Right atrium auricular region (tissue), 2 donors: ENCODE measurements at regions not wholly inside any gene's neighbourhood (a gene's known extent, or its start where the extent isn't known, plus 50 kb on each side); places are given as distances from the start of the nearest gene placed in this dataset.
"Not testable (repeated sequence)": the region's sequence is repeated elsewhere in the genome, so short reads cannot be mapped to it uniquely, and the experiment has no call there.

Experiments
- DNase-seq: peaks from one replicate; pipeline ENCODE4 v3.0.0-alpha.2; 2019; ENCODE audit warnings: low spot score
- H3K27ac ChIP-seq, 2 donors: fragments of 200-600 bp; sonication (generic); 1 replicate in 1 of 2; 2 replicates in 1 of 2; pipeline ENCODE4 v1.5.1; 2016 to 2019
- H3K27me3 ChIP-seq, 2 donors: fragments of 200-600 bp; sonication (generic); one replicate each; pipeline versions ENCODE4 v1.5.1 to v1.6.0; 2017 to 2019
- H3K36me3 ChIP-seq: fragments of 200-600 bp; sonication (generic); one replicate; pipeline ENCODE4 v1.5.1; 2016
- H3K4me1 ChIP-seq, 2 donors: fragments of 200-600 bp; sonication (generic); one replicate each; pipeline versions ENCODE4 v1.5.1 to v1.6.0; 2017 to 2019
- H3K4me3 ChIP-seq, 2 donors: fragments of 200-600 bp; sonication (generic); 1 replicate in 1 of 2; 2 replicates in 1 of 2; pipeline ENCODE4 v1.5.1; 2017 to 2019; ENCODE audit warnings: mild to moderate bottlenecking in 1 of 2, moderate library complexity in 1 of 2
- H3K9me3 ChIP-seq, 2 donors: fragments of 200-600 bp; sonication (generic); one replicate each; pipeline ENCODE4 v1.5.1; 2019
- TF ChIP-seq, protein P1 (sequence below), 2 donors: fragments of 200-600 bp; sonication (generic); IDR thresholded peaks; one replicate each; pipeline ENCODE4 v1.5.1; 2019; ENCODE audit warnings: antibody characterized with exemption in 2 of 2

GRCh38 chr12:41645624-41646023, 457.5 kb downstream of the PDZRN4 start:
- TF ChIP-seq, protein P1, sequence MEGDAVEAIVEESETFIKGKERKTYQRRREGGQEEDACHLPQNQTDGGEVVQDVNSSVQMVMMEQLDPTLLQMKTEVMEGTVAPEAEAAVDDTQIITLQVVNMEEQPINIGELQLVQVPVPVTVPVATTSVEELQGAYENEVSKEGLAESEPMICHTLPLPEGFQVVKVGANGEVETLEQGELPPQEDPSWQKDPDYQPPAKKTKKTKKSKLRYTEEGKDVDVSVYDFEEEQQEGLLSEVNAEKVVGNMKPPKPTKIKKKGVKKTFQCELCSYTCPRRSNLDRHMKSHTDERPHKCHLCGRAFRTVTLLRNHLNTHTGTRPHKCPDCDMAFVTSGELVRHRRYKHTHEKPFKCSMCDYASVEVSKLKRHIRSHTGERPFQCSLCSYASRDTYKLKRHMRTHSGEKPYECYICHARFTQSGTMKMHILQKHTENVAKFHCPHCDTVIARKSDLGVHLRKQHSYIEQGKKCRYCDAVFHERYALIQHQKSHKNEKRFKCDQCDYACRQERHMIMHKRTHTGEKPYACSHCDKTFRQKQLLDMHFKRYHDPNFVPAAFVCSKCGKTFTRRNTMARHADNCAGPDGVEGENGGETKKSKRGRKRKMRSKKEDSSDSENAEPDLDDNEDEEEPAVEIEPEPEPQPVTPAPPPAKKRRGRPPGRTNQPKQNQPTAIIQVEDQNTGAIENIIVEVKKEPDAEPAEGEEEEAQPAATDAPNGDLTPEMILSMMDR (IDR thresholded peaks at IDR 0.05): no peak
- no peaks in the 10 kb centered on the region for H3K9me3 ChIP-seq
- no peaks in the 10 kb centered on the region for H3K27me3 ChIP-seq

GRCh38 chr12:41642808-41643207, 454.7 kb downstream of the PDZRN4 start:
- H3K36me3 ChIP-seq: not testable (repeated sequence)

More at GRCh38 chr12:41645624-41646023, 457.5 kb downstream of the PDZRN4 start:
- no peak overlapping the region for H3K27ac ChIP-seq
- H3K4me1 ChIP-seq: no peaks in the 10 kb centered on the region
- H3K4me3 ChIP-seq: no peak overlapping the region
- no peak for DNase-seq
- no peaks in the 10 kb centered on the region for H3K36me3 ChIP-seq

DNA sequence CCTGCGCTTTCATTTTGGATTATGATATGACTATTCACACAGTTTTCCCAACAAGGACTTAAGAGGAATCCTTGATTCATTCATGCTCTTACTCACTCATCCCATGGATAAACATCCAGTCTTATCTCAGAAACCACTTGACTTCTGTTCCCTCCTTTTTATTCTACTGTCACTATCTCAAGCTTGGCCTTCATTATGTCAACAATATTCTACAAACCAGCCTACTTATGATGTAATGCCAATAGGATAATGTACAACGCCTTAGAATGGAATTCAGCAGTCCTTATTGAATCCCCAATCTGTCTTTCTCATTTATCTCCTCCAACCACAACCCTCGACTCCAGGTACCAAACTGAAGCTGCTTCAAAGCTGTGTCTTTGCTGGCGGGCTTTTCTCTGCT, 448.5 kb downstream of the PDZRN4 start:
- H3K9me3 ChIP-seq: peaks cover 0 to 9% of the 10 kb centered on the region in 2 donors
- H3K4me3 ChIP-seq: no peak overlapping the region
- H3K4me1 ChIP-seq: no peaks in the 10 kb centered on the region
- H3K27me3 ChIP-seq: no peaks in the 10 kb centered on the region
- no peak for DNase-seq
- H3K36me3 ChIP-seq: no peaks in the 10 kb centered on the region
- H3K27ac ChIP-seq: no peak overlapping the region
- TF ChIP-seq, protein P1 (IDR thresholded peaks at IDR 0.05): no peak

More at GRCh38 chr12:41642808-41643207, 454.7 kb downstream of the PDZRN4 start:
- H3K4me3 ChIP-seq, H3K9me3 ChIP-seq, H3K27ac ChIP-seq, H3K4me1 ChIP-seq, H3K27me3 ChIP-seq, DNase-seq: not testable (repeated sequence)

DNA sequence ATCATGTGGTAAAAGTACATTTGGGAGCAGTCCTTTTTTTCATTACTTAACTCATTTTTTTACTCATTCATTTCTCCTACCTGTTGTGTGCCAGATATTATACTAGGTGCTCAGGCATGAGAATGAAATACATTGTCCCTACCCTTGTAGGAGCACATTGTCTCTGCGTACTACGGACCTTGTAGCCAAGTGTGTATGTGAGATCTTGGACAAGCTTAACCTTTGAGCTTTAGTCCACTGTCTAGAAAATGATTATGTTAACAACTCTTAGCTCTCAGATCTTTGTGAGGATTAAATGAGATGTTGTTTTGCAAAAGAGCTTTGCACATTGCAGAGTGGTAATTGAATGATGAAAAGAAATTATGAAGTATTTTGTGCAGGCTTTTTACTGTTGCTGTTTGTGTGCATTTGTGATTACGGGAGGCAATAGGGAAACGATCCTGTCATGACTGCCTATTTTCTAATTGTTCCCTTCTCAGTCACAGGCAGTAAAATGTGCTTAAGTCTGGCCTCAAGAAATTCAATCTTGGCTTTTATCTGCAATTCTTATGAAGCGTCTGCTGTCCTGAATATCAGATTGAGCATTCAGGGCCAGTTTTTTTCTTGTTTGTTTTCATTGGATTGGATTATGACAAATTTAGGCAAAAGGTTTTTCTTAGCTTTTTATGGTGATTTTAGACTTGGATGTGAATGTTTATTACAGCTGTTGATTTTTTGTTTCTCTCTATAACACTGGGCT, 447.7 kb downstream of the PDZRN4 start:
- Histone ChIP-seq H3K27me3 (no peaks in the 10 kb centered on the region), H3K4me1 (no peaks in the 10 kb centered on the region), H3K4me3 (no peak overlapping the region), H3K9me3 (peaks cover 0 to 9% of the 10 kb centered on the region in 2 donors), H3K36me3 (no peaks in the 10 kb centered on the region), H3K27ac (no peak overlapping the region)
- no peak for DNase-seq
- TF ChIP-seq, protein P1 (IDR thresholded peaks at IDR 0.05): no peak

DNA sequence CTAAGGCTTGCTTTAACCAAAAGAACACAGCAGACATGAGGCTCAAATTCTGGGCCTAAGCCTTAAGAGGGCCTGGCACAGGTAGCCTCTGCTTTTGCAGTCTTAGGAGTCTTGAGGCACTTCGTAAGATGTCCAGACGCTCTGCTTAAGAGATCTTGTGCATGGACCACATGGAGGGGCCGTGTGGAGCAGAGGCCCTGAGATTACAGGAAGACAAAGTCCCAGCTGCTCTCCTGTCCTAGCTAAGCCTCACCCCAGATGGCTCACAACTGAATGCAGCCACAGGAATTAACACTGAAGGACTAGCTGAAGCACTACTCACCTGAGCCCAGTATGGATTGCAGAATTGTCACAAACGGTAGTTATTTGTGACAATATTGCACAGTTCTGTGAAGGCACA, 446.0 kb downstream of the PDZRN4 start:
- no peak for DNase-seq
- Histone ChIP-seq H3K27me3 (no peaks in the 10 kb centered on the region), H3K36me3 (no peaks in the 10 kb centered on the region), H3K4me3 (no peak overlapping the region), H3K4me1 (no peaks in the 10 kb centered on the region), H3K9me3 (peaks cover 0 to 9% of the 10 kb centered on the region in 2 donors), H3K27ac (no peak overlapping the region)
- TF ChIP-seq, protein P1 (IDR thresholded peaks at IDR 0.05): no peak

DNA sequence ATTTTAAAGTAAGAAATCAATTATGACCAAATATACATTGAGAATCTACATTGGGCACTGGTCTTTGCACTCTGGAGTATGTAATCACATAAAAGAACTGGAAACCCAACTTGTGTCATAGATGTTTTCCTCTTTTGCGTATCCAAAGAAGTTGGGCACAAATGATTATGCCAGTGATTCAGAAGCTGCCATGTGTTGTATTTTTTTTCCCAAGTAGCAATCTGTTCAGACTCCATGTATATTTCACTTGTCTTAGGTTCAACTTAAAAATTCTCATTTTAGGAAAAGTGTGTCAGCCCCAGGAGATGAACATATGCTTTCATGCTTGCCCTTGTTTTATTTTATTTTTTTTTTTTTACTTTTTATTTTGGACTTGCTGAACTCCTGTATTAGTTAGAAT, 441.5 kb downstream of the PDZRN4 start:
- Histone ChIP-seq H3K27me3 (no peaks in the 10 kb centered on the region), H3K36me3 (no peaks in the 10 kb centered on the region), H3K4me1 (no peaks in the 10 kb centered on the region), H3K4me3 (no peak overlapping the region), H3K27ac (no peak overlapping the region), H3K9me3 (peaks cover 0 to 15% of the 10 kb centered on the region in 2 donors)
- TF ChIP-seq, protein P1 (IDR thresholded peaks at IDR 0.05): no peak
- DNase-seq: no peak
